Loucy (cell line): ENCODE measurements at regions not wholly inside any gene's neighbourhood (a gene's known extent, or its start where the extent isn't known, plus 50 kb on each side); places are given as distances from the start of the nearest gene placed in this dataset.

Experiments used
- H2AFZ ChIP-seq: fragments of 200-600 bp; sonication (generic); 2 replicates; pipeline ENCODE4 v1.6.0; 2016; ENCODE audit warnings: antibody characterized with exemption, mild to moderate bottlenecking, low read length, moderate library complexity
- H3F3A ChIP-seq: fragments of 200-600 bp; 2 replicates; pipeline ENCODE4 v1.6.0; 2016; ENCODE audit warnings: antibody characterized with exemption, low read depth, mild to moderate bottlenecking
- H3K27me3 ChIP-seq: fragments of 200-600 bp; sonication (generic); 2 replicates; pipeline ENCODE4 v1.6.1; 2014; ENCODE audit warnings: low read length, mild to moderate bottlenecking; ENCODE audit not compliant: insufficient read depth, poor library complexity, severe bottlenecking
- H3K36me3 ChIP-seq: fragments of 200-600 bp; sonication (generic); 2 replicates; pipeline ENCODE4 v1.6.1; 2016; ENCODE audit warnings: low read length; ENCODE audit not compliant: insufficient read depth
- H3K4me1 ChIP-seq: fragments of 200-600 bp; sonication (generic); 2 replicates; pipeline ENCODE4 v1.5.1; 2014; ENCODE audit warnings: low read length, mild to moderate bottlenecking; ENCODE audit not compliant: insufficient read depth, poor library complexity, severe bottlenecking
- H3K4me2 ChIP-seq: fragments of 200-600 bp; sonication (generic); 2 replicates; pipeline ENCODE4 v1.6.0; 2014; ENCODE audit warnings: antibody characterized with exemption, low read length, low read depth, mild to moderate bottlenecking; ENCODE audit not compliant: poor library complexity, severe bottlenecking
- H3K4me3 ChIP-seq: fragments of 200-600 bp; sonication (generic); 2 replicates; pipeline ENCODE4 v1.5.1; 2014; ENCODE audit warnings: low read length, mild to moderate bottlenecking, mixed read lengths; ENCODE audit not compliant: poor library complexity, severe bottlenecking
- H3K79me2 ChIP-seq: fragments of 200-600 bp; sonication (generic); 2 replicates; pipeline ENCODE4 v1.6.1; 2014; ENCODE audit warnings: low read length; ENCODE audit not compliant: insufficient read depth
- H3K9ac ChIP-seq: fragments of 200-600 bp; sonication (generic); 2 replicates; pipeline ENCODE4 v1.6.0; 2014; ENCODE audit warnings: mild to moderate bottlenecking, low read depth, low read length, moderate library complexity; ENCODE audit not compliant: poor library complexity, severe bottlenecking
- H3K9me2 ChIP-seq: fragments of 200-600 bp; sonication (generic); replicated peaks from 2 replicates; pipeline ENCODE4 v1.6.1; 2016; ENCODE audit warnings: low read depth, low read length, mixed read lengths
- H3K9me3 ChIP-seq: fragments of 200-600 bp; sonication (generic); 2 replicates; pipeline ENCODE4 v1.6.1; 2014; ENCODE audit warnings: mild to moderate bottlenecking, antibody characterized with exemption, low read length, low read depth; ENCODE audit not compliant: insufficient read depth
- H4K20me1 ChIP-seq: fragments of 200-600 bp; sonication (generic); 2 replicates; pipeline ENCODE4 v1.6.0; 2014; ENCODE audit warnings: antibody characterized with exemption, low read length, mild to moderate bottlenecking; ENCODE audit not compliant: insufficient read depth, poor library complexity, severe bottlenecking
- CTCF ChIP-seq: fragments of 200-600 bp; sonication (generic); conservative IDR thresholded peaks from 2 replicates; pipeline ENCODE4 v1.5.1; 2014; ENCODE audit warnings: mild to moderate bottlenecking, antibody characterized with exemption, low read length
- EZH2phosphoT487 ChIP-seq: fragments of 200-600 bp; IDR thresholded peaks from 2 replicates; pipeline ENCODE4 v1.6.1; 2018; ENCODE audit warnings: antibody characterized with exemption, mild to moderate bottlenecking, moderate library complexity, borderline replicate concordance

DNA sequence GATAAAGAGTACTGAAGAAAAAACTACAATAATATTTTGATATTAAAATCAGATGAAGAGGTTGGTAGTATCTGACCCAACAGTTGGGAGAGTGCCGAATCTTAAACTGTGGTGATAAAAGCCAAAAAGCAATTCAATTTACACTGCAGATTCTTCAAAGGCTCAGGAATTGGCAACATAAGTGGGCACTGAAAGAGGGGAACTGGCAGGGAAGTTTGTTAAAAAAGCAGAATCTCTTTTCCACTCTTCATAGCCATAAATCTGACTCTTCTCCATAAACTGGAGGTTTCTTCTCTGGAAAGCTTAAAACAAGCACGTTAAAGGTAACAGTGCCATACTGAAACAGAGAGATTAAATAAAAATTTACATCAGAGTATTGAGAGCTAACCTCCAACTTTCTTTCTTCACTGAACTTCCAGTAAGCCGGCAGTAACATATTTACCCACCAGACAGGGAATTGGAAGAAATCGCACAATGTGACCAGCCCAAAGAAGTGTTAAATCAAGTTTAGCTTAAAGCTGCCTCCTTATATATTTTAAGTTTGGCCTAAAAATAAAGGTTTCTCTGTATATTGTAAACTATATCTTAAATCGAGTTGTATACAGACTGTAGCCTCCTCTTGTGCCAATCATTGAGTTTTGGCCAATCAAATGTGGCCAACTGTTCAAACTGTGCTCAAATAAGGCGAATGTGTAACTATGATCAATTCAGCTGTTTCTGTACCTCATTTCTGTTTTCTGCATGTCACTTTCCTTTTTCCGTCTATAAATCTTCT, 358.3 kb downstream of the NXPE2 start:
- H3K9me3 ChIP-seq: no peaks in the 10 kb centered on the region

GRCh38 chr11:115042002-115042401, 363.7 kb downstream of the NXPE2 start:
- Histone ChIP-seq H4K20me1 (no peaks in the 10 kb centered on the region), H3K79me2 (no peaks in the 10 kb centered on the region), H3K4me1 (no peaks in the 10 kb centered on the region), H3K9ac (no peak overlapping the region), H2AFZ (no peak overlapping the region), H3K4me2 (no peak overlapping the region), H3K9me2 (no peaks in the 10 kb centered on the region), H3K9me3 (no peaks in the 10 kb centered on the region), H3K36me3 (no peaks in the 10 kb centered on the region), H3K4me3 (no peak overlapping the region), H3F3A (no peaks in the 10 kb centered on the region), H3K27me3 (no peaks in the 10 kb centered on the region)
- TF ChIP-seq EZH2phosphoT487: no peak

More for the DNA sequence above, 358.3 kb downstream of the NXPE2 start:
- Histone ChIP-seq H3K27me3 (no peaks in the 10 kb centered on the region), H3K9me2 (no peaks in the 10 kb centered on the region), H4K20me1 (no peaks in the 10 kb centered on the region), H2AFZ (no peak overlapping the region), H3K4me3 (no peak overlapping the region), H3F3A (no peaks in the 10 kb centered on the region), H3K9ac (no peak overlapping the region), H3K79me2 (no peaks in the 10 kb centered on the region), H3K4me1 (no peaks in the 10 kb centered on the region), H3K4me2 (no peak overlapping the region), H3K36me3 (no peaks in the 10 kb centered on the region)
- TF ChIP-seq EZH2phosphoT487 (no peak), CTCF (no peak)

DNA sequence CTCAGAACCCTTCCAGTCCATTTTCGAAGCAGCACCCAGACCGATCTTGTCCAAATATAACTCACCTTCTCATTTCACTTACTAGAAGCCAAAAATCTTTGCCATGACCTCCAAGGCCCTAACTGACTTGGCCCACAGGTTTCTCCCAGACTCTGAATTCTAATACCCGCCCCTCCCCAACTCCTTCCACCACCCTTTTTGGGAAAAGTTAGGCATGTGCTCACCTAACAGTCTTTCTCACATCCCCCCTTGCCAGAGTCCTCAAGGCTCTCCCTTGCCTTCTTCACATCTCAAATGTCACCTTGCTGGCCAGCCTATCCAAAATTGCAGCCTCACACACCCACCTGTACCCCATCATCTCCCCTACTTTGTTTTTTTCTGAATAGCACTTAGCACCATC, 369.3 kb downstream of the NXPE2 start:
- Histone ChIP-seq H3F3A (no peaks in the 10 kb centered on the region), H3K9me2 (no peaks in the 10 kb centered on the region), H3K79me2 (no peaks in the 10 kb centered on the region), H4K20me1 (no peaks in the 10 kb centered on the region), H3K4me1 (no peaks in the 10 kb centered on the region), H3K4me2 (no peak overlapping the region), H3K4me3 (no peak overlapping the region), H3K36me3 (no peaks in the 10 kb centered on the region), H2AFZ (no peak overlapping the region), H3K9me3 (no peaks in the 10 kb centered on the region), H3K9ac (no peak overlapping the region), H3K27me3 (no peaks in the 10 kb centered on the region)
- no peak for TF ChIP-seq CTCF
- no peak for TF ChIP-seq EZH2phosphoT487

DNA sequence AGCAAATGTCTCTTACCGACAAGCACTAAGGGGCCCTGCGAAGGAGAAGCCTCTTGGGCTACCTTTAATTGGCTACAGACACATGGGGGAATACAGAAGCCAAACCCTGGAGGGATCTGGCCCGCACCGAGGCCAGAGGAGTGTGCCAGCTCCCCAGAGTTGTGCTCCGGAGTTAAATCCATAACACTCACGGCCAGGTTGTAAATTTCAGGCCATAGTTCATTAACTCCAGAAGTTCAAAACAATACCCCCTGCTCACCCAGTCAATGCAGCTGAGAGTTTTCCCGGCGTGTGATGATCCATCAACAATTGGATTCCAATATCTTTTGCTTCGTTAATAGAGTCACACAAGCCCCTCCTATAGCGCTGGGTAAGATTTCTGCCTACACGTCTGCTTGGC, 371.5 kb downstream of the NXPE2 start:
- H3K9me2 ChIP-seq: no peaks in the 10 kb centered on the region
- H3F3A ChIP-seq: no peaks in the 10 kb centered on the region
- no peaks in the 10 kb centered on the region for H3K27me3 ChIP-seq
- H3K4me2 ChIP-seq: no peak overlapping the region
- no peaks in the 10 kb centered on the region for H4K20me1 ChIP-seq
- no peak overlapping the region for H2AFZ ChIP-seq
- H3K36me3 ChIP-seq: no peaks in the 10 kb centered on the region
- no peak overlapping the region for H3K4me3 ChIP-seq
- no peak overlapping the region for H3K9ac ChIP-seq
- TF ChIP-seq CTCF (no peak), EZH2phosphoT487 (no peak)
- H3K9me3 ChIP-seq: no peaks in the 10 kb centered on the region
- no peaks in the 10 kb centered on the region for H3K79me2 ChIP-seq
- H3K4me1 ChIP-seq: no peaks in the 10 kb centered on the region
